HG03432 (cell line): ENCODE measurements at regions not wholly inside any gene's neighbourhood (a gene's known extent, or its start where the extent isn't known, plus 50 kb on each side); places are given as distances from the start of the nearest gene placed in this dataset.

Experiments used
- ATAC-seq: cut with Tn5 transposase; IDR thresholded peaks from one replicate; pipeline ENCODE4 v1.9.1; 2021; ENCODE audit warnings: mild to moderate bottlenecking, moderate library complexity; ENCODE audit not compliant: unreplicated experiment

GRCh38 chr2:221844212-221845020, 272.3 kb upstream of the EPHA4 start:
- peak; percentile 82 for ATAC-seq

GRCh38 chr2:221836095-221836494, 264.0 kb upstream of the EPHA4 start:
- no peak for ATAC-seq

GRCh38 chr2:221833966-221834365, 261.9 kb upstream of the EPHA4 start:
- no peak for ATAC-seq

GRCh38 chr2:221831051-221831450, 258.9 kb upstream of the EPHA4 start:
- no peak for ATAC-seq

- ATAC-seq: no peak
Observed at GRCh38 chr2:221822416-221822815, 250.3 kb upstream of the EPHA4 start.

- no peak for ATAC-seq
Observed at GRCh38 chr2:221818616-221819320, 246.7 kb upstream of the EPHA4 start.

- ATAC-seq: no peak
Observed at GRCh38 chr2:221817878-221818277, 245.8 kb upstream of the EPHA4 start.

GRCh38 chr2:221817052-221817451, 244.9 kb upstream of the EPHA4 start:
- no peak for ATAC-seq

GRCh38 chr2:221816566-221816965, 244.5 kb upstream of the EPHA4 start:
- ATAC-seq: no peak

- ATAC-seq: no peak
Observed at GRCh38 chr2:221810650-221811049, 238.5 kb upstream of the EPHA4 start.

GRCh38 chr2:221810245-221810644, 238.1 kb upstream of the EPHA4 start:
- no peak for ATAC-seq

- ATAC-seq: no peak
Observed at GRCh38 chr2:221808488-221808887, 236.4 kb upstream of the EPHA4 start.

GRCh38 chr2:221807706-221808105, 235.6 kb upstream of the EPHA4 start:
- no peak for ATAC-seq

GRCh38 chr2:221802089-221802488, 230.0 kb upstream of the EPHA4 start:
- ATAC-seq: no peak

- no peak for ATAC-seq
Observed at GRCh38 chr2:221792971-221793521, 220.9 kb upstream of the EPHA4 start.

- ATAC-seq: no peak
Observed at GRCh38 chr2:221791844-221792243, 219.7 kb upstream of the EPHA4 start.

- ATAC-seq: no peak
Observed at GRCh38 chr2:221787561-221787960, 215.5 kb upstream of the EPHA4 start.

- ATAC-seq: no peak
Observed at GRCh38 chr2:221786297-221786926, 214.3 kb upstream of the EPHA4 start.

- no peak for ATAC-seq
Observed at GRCh38 chr2:221780281-221780688, 208.2 kb upstream of the EPHA4 start.

GRCh38 chr2:221779614-221780067, 207.5 kb upstream of the EPHA4 start:
- no peak for ATAC-seq

GRCh38 chr2:221778025-221778424, 205.9 kb upstream of the EPHA4 start:
- ATAC-seq: no peak
